Caco-2 (cell line): ENCODE measurements at regions not wholly inside any gene's neighbourhood (a gene's known extent, or its start where the extent isn't known, plus 50 kb on each side); places are given as distances from the start of the nearest gene placed in this dataset.

Experiments used
- BruUV-seq: library from RNA; stranded (reverse); fragments of 400-500 nt; replicated peaks from 2 replicates; lab custom pipeline; 2021; lab: Mats Ljungman, UMichigan
- CTCF ChIA-PET: fragments of 300-600 bp; sonication (Branson Sonifier 250); formaldehyde crosslinking; loops from one replicate; lab custom pipeline; 2022; ENCODE audit warnings: antibody characterized with exemption; lab: Charles Lee
- POLR2A ChIA-PET: fragments of 300-600 bp; sonication (Branson Sonifier 250); formaldehyde crosslinking; loops from one replicate; lab custom pipeline; 2022; ENCODE audit warnings: antibody characterized with exemption; lab: Charles Lee
- DNase-seq, 2 experiments: peaks; one replicate each; pipeline versions ENCODE4 v3.0.0 to v3.0.0-alpha.2; 2020 to 2022
- H3K27me3 ChIP-seq: replicated peaks from 2 replicates; pipeline ENCODE4 v1.6.0; 2011; ENCODE audit warnings: low read length; ENCODE audit not compliant: control insufficient read depth, insufficient read depth
- H3K36me3 ChIP-seq: 2 replicates; pipeline ENCODE4 v1.5.1; 2011; ENCODE audit warnings: low read length; ENCODE audit not compliant: control insufficient read depth, insufficient read depth
- H3K4me1 ChIP-seq: fragments of 250-450 bp; sonication (Bioruptor Pico); 2 replicates; pipeline ENCODE4 v1.5.1; 2020; ENCODE audit warnings: mild to moderate bottlenecking
- H3K4me3 ChIP-seq: 2 replicates; pipeline ENCODE4 v1.5.1; 2011; ENCODE audit warnings: low read depth, mild to moderate bottlenecking, control low read depth, low read length
- H3K9me3 ChIP-seq: fragments of 250-450 bp; sonication (Bioruptor Pico); 2 replicates; pipeline ENCODE4 v1.5.1; 2020; ENCODE audit warnings: mild to moderate bottlenecking, moderate library complexity
- H3K27ac Mint-ChIP-seq: one replicate; pipeline ENCODE4 v1.8.0; 2022; ENCODE audit warnings: mixed read lengths; ENCODE audit not compliant: unreplicated experiment
- H3K27me3 Mint-ChIP-seq: one replicate; pipeline ENCODE4 v1.8.0; 2022; ENCODE audit warnings: mixed read lengths; ENCODE audit not compliant: insufficient read depth, unreplicated experiment
- H3K36me3 Mint-ChIP-seq: one replicate; pipeline ENCODE4 v1.8.0; 2022; ENCODE audit warnings: mild to moderate bottlenecking, mixed read lengths; ENCODE audit not compliant: insufficient read depth, unreplicated experiment
- H3K4me1 Mint-ChIP-seq: one replicate; pipeline ENCODE4 v1.8.0; 2022; ENCODE audit warnings: low read depth, mixed read lengths; ENCODE audit not compliant: unreplicated experiment
- H3K4me3 Mint-ChIP-seq: one replicate; pipeline ENCODE4 v1.8.0; 2022; ENCODE audit warnings: mild to moderate bottlenecking, moderate library complexity, mixed read lengths; ENCODE audit not compliant: unreplicated experiment
- H3K9me3 Mint-ChIP-seq: one replicate; pipeline ENCODE4 v1.8.0; 2022; ENCODE audit warnings: mixed read lengths; ENCODE audit not compliant: unreplicated experiment
- intact Hi-C: fragments of 100-400 bp; cut with micrococcal nuclease; formaldehyde crosslinking; loops from one replicate; pipeline ENCODE4 v1.10.0; 2022; ENCODE audit not compliant: unreplicated experiment
- TF ChIP-seq, protein P1 (sequence below), 2 experiments: fragments of 200-600 bp in 1 of 2; IDR thresholded peaks; 1 replicate in 1 of 2; 2 replicates in 1 of 2; pipeline versions ENCODE4 v1.5.1 to v1.8.0; 2011 to 2022; ENCODE audit warnings: antibody characterized with exemption in 1 of 2, control low read depth in 1 of 2, inconsistent platforms in 1 of 2, low read depth in 1 of 2, low read length in 1 of 2, mild to moderate bottlenecking in 1 of 2, moderate library complexity in 1 of 2; ENCODE audit not compliant: insufficient read depth in 1 of 2, severe bottlenecking in 1 of 2, unreplicated experiment in 1 of 2

DNA sequence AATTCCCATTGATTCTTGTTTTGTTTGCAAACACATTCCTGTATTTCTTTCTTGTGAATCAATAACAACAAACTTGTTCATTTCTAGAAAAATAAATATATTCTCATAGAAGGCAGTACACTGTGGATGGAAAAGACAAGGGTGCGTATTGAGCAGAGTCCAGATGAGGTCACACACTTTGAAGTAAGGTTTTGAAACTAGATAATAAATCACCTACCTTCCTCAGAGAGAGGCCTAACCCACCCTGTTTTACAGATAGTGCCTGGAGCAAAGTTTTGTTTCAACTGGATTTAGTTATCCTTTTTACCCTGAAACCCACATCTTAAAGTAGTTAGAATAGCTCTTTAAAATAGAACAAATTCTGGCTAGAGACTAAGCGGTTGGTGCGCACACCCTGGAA lies 137.1 kb upstream of the PIEZO2 start:
- Mint-ChIP-seq H3K36me3 (no peaks in the 10 kb centered on the region), H3K4me3 (no peak overlapping the region), H3K27ac (no peak overlapping the region), H3K9me3 (no peaks in the 10 kb centered on the region), H3K4me1 (no peaks in the 10 kb centered on the region), H3K27me3 (no peaks in the 10 kb centered on the region)
- DNase-seq, result no peak
- Histone ChIP-seq H3K9me3 (no peaks in the 10 kb centered on the region), H3K36me3 (no peaks in the 10 kb centered on the region), H3K4me3 (no peak overlapping the region), H3K27me3 (no peaks in the 10 kb centered on the region), H3K4me1 (peaks cover 9% of the 10 kb centered on the region; the same call in 1 of the 2 replicates)
- intact Hi-C loops, result no loop called here
- TF ChIP-seq, protein P1, sequence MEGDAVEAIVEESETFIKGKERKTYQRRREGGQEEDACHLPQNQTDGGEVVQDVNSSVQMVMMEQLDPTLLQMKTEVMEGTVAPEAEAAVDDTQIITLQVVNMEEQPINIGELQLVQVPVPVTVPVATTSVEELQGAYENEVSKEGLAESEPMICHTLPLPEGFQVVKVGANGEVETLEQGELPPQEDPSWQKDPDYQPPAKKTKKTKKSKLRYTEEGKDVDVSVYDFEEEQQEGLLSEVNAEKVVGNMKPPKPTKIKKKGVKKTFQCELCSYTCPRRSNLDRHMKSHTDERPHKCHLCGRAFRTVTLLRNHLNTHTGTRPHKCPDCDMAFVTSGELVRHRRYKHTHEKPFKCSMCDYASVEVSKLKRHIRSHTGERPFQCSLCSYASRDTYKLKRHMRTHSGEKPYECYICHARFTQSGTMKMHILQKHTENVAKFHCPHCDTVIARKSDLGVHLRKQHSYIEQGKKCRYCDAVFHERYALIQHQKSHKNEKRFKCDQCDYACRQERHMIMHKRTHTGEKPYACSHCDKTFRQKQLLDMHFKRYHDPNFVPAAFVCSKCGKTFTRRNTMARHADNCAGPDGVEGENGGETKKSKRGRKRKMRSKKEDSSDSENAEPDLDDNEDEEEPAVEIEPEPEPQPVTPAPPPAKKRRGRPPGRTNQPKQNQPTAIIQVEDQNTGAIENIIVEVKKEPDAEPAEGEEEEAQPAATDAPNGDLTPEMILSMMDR (IDR thresholded peaks at IDR 0.05; ENCODE audit: insufficient read depth in 1 of 2, low read depth in 1 of 2, low read length in 1 of 2, severe bottlenecking in 1 of 2, unreplicated experiment in 1 of 2), result no peak
- ChIA-PET CTCF (no interaction called here), POLR2A (no interaction called here)
- BruUV-seq, result no TSS peak

DNA sequence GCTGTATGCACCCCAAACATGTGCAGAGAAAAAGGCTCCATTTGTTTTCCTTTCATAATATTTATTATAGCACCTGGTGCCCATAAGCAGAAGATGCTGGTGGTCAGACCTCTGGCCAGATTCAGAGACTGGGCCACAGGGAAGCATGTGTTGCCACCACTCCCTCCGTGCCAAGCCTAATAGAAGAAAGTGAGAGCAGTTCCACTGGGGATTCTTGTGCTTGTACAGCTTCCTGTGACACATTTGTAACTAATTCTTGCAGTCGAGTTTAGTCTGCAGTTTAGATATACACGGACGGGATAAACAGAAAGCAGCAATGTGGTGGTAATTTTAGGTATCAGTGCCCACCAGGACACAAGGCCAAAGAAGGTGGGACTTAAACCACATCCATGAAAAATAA lies 135.4 kb upstream of the PIEZO2 start:
- H3K4me3 ChIP-seq, result no peak overlapping the region
- CTCF ChIA-PET, result no interaction called here
- H3K36me3 Mint-ChIP-seq, result no peaks in the 10 kb centered on the region
- H3K4me1 ChIP-seq, result peaks cover 9% of the 10 kb centered on the region; the same call in 1 of the 2 replicates
- H3K36me3 ChIP-seq, result no peaks in the 10 kb centered on the region
- H3K27me3 Mint-ChIP-seq, result no peaks in the 10 kb centered on the region
- TF ChIP-seq, protein P1 (IDR thresholded peaks at IDR 0.05; ENCODE audit: insufficient read depth in 1 of 2, low read depth in 1 of 2, low read length in 1 of 2, severe bottlenecking in 1 of 2, unreplicated experiment in 1 of 2), result no peak
- H3K4me1 Mint-ChIP-seq, result no peaks in the 10 kb centered on the region
- H3K9me3 Mint-ChIP-seq, result peaks cover 4% of the 10 kb centered on the region
- H3K27me3 ChIP-seq, result no peaks in the 10 kb centered on the region
- no TSS peak for BruUV-seq
- no peak overlapping the region for H3K4me3 Mint-ChIP-seq
- intact Hi-C loops, result no loop called here
- POLR2A ChIA-PET, result no interaction called here
- no peak overlapping the region for H3K27ac Mint-ChIP-seq
- H3K9me3 ChIP-seq, result no peaks in the 10 kb centered on the region
- DNase-seq, result no peak

DNA sequence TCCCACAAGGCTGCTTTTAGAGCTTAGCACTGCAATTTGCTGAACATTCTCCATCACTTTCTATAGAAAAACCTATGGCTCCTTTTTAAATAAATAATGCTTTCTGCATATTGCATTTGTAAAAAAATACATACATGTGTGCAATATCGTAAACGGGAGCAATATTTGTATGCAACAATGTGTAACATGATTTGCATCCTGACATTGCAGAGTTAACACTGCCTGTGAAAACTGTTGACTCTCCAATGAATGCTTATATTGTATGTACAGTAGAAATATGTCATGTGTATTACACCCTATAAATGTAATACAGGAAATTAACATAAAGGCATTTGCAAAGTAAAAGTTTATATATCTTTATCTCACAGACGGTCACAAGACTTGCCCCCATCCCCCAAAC lies 135.0 kb upstream of the PIEZO2 start:
- intact Hi-C loops, result no loop called here

More for the DNA sequence above, 135.0 kb upstream of the PIEZO2 start:
- Mint-ChIP-seq H3K9me3 (peaks cover 8% of the 10 kb centered on the region), H3K4me1 (no peaks in the 10 kb centered on the region), H3K36me3 (no peaks in the 10 kb centered on the region), H3K27ac (no peak overlapping the region), H3K4me3 (no peak overlapping the region), H3K27me3 (no peaks in the 10 kb centered on the region)
- Histone ChIP-seq H3K9me3 (no peaks in the 10 kb centered on the region), H3K36me3 (no peaks in the 10 kb centered on the region), H3K4me1 (peaks cover 9% of the 10 kb centered on the region; the same call in 1 of the 2 replicates), H3K4me3 (no peak overlapping the region), H3K27me3 (no peaks in the 10 kb centered on the region)
- TF ChIP-seq, protein P1 (IDR thresholded peaks at IDR 0.05; ENCODE audit: insufficient read depth in 1 of 2, low read depth in 1 of 2, low read length in 1 of 2, severe bottlenecking in 1 of 2, unreplicated experiment in 1 of 2), result no peak
- ChIA-PET POLR2A (no interaction called here), CTCF (no interaction called here)
- no peak for DNase-seq
- BruUV-seq, result no TSS peak
